ENCODE measurements at regions not wholly inside any gene's neighbourhood (a gene's known extent, or its start where the extent isn't known, plus 50 kb on each side); places are given as distances from the start of the nearest gene placed in this dataset.

DNA sequence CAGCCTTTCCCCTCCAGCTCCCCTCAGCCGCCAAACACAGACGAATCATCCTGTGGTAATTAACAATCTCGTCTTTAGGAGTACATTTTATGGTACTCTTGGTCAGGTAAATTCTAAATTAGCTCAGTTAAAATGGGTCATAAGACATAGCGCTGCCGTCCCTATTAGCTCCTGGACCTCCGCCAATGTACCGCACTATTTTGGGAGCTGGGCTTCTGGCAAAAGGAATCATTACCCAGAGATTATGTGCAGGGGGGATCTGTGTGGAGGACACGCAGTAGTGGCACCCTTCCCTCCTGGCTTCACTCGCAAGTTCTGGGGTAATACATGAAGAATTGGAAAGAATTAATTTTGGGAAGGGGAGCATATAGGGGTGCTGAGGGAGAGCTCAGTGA, 68.6 kb upstream of the ONECUT1 start:
- TF ChIP-seq, protein P1, sequence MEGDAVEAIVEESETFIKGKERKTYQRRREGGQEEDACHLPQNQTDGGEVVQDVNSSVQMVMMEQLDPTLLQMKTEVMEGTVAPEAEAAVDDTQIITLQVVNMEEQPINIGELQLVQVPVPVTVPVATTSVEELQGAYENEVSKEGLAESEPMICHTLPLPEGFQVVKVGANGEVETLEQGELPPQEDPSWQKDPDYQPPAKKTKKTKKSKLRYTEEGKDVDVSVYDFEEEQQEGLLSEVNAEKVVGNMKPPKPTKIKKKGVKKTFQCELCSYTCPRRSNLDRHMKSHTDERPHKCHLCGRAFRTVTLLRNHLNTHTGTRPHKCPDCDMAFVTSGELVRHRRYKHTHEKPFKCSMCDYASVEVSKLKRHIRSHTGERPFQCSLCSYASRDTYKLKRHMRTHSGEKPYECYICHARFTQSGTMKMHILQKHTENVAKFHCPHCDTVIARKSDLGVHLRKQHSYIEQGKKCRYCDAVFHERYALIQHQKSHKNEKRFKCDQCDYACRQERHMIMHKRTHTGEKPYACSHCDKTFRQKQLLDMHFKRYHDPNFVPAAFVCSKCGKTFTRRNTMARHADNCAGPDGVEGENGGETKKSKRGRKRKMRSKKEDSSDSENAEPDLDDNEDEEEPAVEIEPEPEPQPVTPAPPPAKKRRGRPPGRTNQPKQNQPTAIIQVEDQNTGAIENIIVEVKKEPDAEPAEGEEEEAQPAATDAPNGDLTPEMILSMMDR (IDR thresholded peaks at IDR 0.05; ENCODE audit: low read length): no peak
- TF ChIP-seq EZH2 (IDR thresholded peaks at IDR 0.05; ENCODE audit: borderline replicate concordance, low read length): no peak

All from OCI-LY1 (cell line).